Endothelial cell (in vitro differentiated cells): ENCODE measurements at regions not wholly inside any gene's neighbourhood (a gene's known extent, or its start where the extent isn't known, plus 50 kb on each side); places are given as distances from the start of the nearest gene placed in this dataset.

ENCODE experiments used
- DNase-seq: peaks from one replicate; pipeline ENCODE4 v3.0.0; 2021; ENCODE audit warnings: low spot score
- H3K27ac Mint-ChIP-seq: one replicate; pipeline ENCODE4 v1.8.0; 2021; ENCODE audit warnings: mixed read lengths, inconsistent platforms; ENCODE audit not compliant: unreplicated experiment
- H3K27me3 Mint-ChIP-seq: one replicate; pipeline ENCODE4 v1.8.0; 2021; ENCODE audit warnings: mild to moderate bottlenecking, moderate library complexity, mixed read lengths, inconsistent platforms; ENCODE audit not compliant: unreplicated experiment
- H3K36me3 Mint-ChIP-seq: one replicate; pipeline ENCODE4 v1.8.0; 2021; ENCODE audit warnings: mild to moderate bottlenecking, low read depth, mixed read lengths, inconsistent platforms; ENCODE audit not compliant: unreplicated experiment
- H3K4me1 Mint-ChIP-seq: one replicate; pipeline ENCODE4 v1.8.0; 2021; ENCODE audit warnings: mild to moderate bottlenecking, mixed read lengths, inconsistent platforms; ENCODE audit not compliant: unreplicated experiment
- H3K4me3 Mint-ChIP-seq: one replicate; pipeline ENCODE4 v1.8.0; 2021; ENCODE audit warnings: mild to moderate bottlenecking, mixed read lengths, inconsistent platforms; ENCODE audit not compliant: unreplicated experiment
- H3K9me3 Mint-ChIP-seq: one replicate; pipeline ENCODE4 v1.8.0; 2021; ENCODE audit warnings: mixed read lengths, inconsistent platforms; ENCODE audit not compliant: unreplicated experiment
- CTCF ChIP-seq: fragments of 200-600 bp; sonication (generic); IDR thresholded peaks from one replicate; pipeline ENCODE4 v1.5.0; 2021; ENCODE audit warnings: antibody characterized with exemption; ENCODE audit not compliant: unreplicated experiment

GRCh38 chr6:134527108-134527787 is 209.3 kb upstream of the SGK1 start:
- no peak for TF ChIP-seq CTCF
- Mint-ChIP-seq H3K4me3 (no peak overlapping the region), H3K36me3 (no peaks in the 10 kb centered on the region), H3K9me3 (no peaks in the 10 kb centered on the region), H3K27me3 (no peaks in the 10 kb centered on the region), H3K27ac (no peak overlapping the region), H3K4me1 (peaks cover 12% of the 10 kb centered on the region)
- DNase-seq = no peak

DNA sequence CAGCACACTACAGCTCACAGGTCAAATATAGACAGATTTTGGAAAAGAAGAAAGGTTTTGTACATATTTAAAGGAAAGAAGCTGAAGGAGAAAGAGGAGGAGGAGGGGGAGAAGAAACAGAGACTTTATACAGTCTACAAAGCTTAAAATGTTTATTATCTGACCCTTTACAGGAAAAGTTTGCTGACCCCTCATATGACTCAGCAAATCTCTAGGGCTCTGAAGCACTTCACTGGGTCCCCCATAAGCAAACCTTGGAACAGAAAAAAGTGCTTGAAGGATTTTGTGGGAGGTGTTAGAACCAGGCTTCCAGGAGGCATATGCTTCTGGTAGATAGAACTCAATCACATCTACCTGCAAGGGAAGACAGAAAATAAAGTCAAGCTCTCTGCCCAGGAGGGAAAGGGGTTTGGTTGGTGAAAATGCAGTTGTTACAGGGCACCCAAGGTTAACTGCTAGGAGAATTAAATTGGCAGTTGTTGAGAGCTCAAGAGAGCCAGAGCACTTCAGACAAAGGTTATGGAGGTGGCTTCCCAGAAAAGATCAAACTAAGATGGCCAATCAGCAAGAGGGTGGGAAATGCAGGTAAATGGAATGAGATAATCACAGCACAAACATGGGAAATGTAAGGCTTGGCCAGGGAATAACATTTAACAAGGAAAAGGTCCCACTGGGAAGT is 207.4 kb upstream of the SGK1 start:
- H3K4me3 Mint-ChIP-seq = no peak overlapping the region
- no peak for DNase-seq
- no peaks in the 10 kb centered on the region for H3K36me3 Mint-ChIP-seq
- TF ChIP-seq CTCF = no peak
- no peaks in the 10 kb centered on the region for H3K9me3 Mint-ChIP-seq
- H3K27me3 Mint-ChIP-seq = no peaks in the 10 kb centered on the region
- H3K27ac Mint-ChIP-seq = no peak overlapping the region
- H3K4me1 Mint-ChIP-seq = peaks cover 6% of the 10 kb centered on the region

- H3K27ac Mint-ChIP-seq = no peak overlapping the region
Observed at GRCh38 chr6:134523903-134524650, 206.2 kb upstream of the SGK1 start.

GRCh38 chr6:134523051-134523450 is 205.1 kb upstream of the SGK1 start:
- Mint-ChIP-seq H3K4me1 (peaks cover 14% of the 10 kb centered on the region), H3K9me3 (no peaks in the 10 kb centered on the region), H3K27ac (no peak overlapping the region), H3K27me3 (no peaks in the 10 kb centered on the region), H3K36me3 (no peaks in the 10 kb centered on the region), H3K4me3 (no peak overlapping the region)
- TF ChIP-seq CTCF = no peak
- DNase-seq = no peak

More at GRCh38 chr6:134523903-134524650, 206.2 kb upstream of the SGK1 start:
- no peak overlapping the region for H3K4me3 Mint-ChIP-seq
- H3K9me3 Mint-ChIP-seq = no peaks in the 10 kb centered on the region
- H3K27me3 Mint-ChIP-seq = no peaks in the 10 kb centered on the region
- DNase-seq = no peak
- no peak for TF ChIP-seq CTCF
- H3K4me1 Mint-ChIP-seq = peaks cover 14% of the 10 kb centered on the region
- H3K36me3 Mint-ChIP-seq = no peaks in the 10 kb centered on the region
